Right atrium auricular region (tissue), 2 donors: ENCODE measurements at regions not wholly inside any gene's neighbourhood (a gene's known extent, or its start where the extent isn't known, plus 50 kb on each side); places are given as distances from the start of the nearest gene placed in this dataset.

Experiments used
- DNase-seq: peaks from one replicate; pipeline ENCODE4 v3.0.0-alpha.2; 2019; ENCODE audit warnings: low spot score
- H3K27ac ChIP-seq, 2 donors: fragments of 200-600 bp; sonication (generic); 1 replicate in 1 of 2; 2 replicates in 1 of 2; pipeline ENCODE4 v1.5.1; 2016 to 2019
- H3K27me3 ChIP-seq, 2 donors: fragments of 200-600 bp; sonication (generic); one replicate each; pipeline versions ENCODE4 v1.5.1 to v1.6.0; 2017 to 2019
- H3K36me3 ChIP-seq: fragments of 200-600 bp; sonication (generic); one replicate; pipeline ENCODE4 v1.5.1; 2016
- H3K4me1 ChIP-seq, 2 donors: fragments of 200-600 bp; sonication (generic); one replicate each; pipeline versions ENCODE4 v1.5.1 to v1.6.0; 2017 to 2019
- H3K4me3 ChIP-seq, 2 donors: fragments of 200-600 bp; sonication (generic); 1 replicate in 1 of 2; 2 replicates in 1 of 2; pipeline ENCODE4 v1.5.1; 2017 to 2019; ENCODE audit warnings: mild to moderate bottlenecking in 1 of 2, moderate library complexity in 1 of 2
- H3K9me3 ChIP-seq, 2 donors: fragments of 200-600 bp; sonication (generic); one replicate each; pipeline ENCODE4 v1.5.1; 2019
- TF ChIP-seq, protein P1 (sequence below), 2 donors: fragments of 200-600 bp; sonication (generic); IDR thresholded peaks; one replicate each; pipeline ENCODE4 v1.5.1; 2019; ENCODE audit warnings: antibody characterized with exemption in 2 of 2

GRCh38 chr4:29704059-29704458 lies 1016.1 kb upstream of the PCDH7 start:
- TF ChIP-seq, protein P1, sequence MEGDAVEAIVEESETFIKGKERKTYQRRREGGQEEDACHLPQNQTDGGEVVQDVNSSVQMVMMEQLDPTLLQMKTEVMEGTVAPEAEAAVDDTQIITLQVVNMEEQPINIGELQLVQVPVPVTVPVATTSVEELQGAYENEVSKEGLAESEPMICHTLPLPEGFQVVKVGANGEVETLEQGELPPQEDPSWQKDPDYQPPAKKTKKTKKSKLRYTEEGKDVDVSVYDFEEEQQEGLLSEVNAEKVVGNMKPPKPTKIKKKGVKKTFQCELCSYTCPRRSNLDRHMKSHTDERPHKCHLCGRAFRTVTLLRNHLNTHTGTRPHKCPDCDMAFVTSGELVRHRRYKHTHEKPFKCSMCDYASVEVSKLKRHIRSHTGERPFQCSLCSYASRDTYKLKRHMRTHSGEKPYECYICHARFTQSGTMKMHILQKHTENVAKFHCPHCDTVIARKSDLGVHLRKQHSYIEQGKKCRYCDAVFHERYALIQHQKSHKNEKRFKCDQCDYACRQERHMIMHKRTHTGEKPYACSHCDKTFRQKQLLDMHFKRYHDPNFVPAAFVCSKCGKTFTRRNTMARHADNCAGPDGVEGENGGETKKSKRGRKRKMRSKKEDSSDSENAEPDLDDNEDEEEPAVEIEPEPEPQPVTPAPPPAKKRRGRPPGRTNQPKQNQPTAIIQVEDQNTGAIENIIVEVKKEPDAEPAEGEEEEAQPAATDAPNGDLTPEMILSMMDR (IDR thresholded peaks at IDR 0.05) = no peak
- Histone ChIP-seq H3K4me1 (no peaks in the 10 kb centered on the region), H3K27me3 (no peaks in the 10 kb centered on the region), H3K4me3 (no peak overlapping the region), H3K9me3 (no peaks in the 10 kb centered on the region), H3K36me3 (no peaks in the 10 kb centered on the region), H3K27ac (no peak overlapping the region)
- no peak for DNase-seq

- H3K27ac ChIP-seq = no peak overlapping the region
- H3K36me3 ChIP-seq = no peaks in the 10 kb centered on the region
- H3K27me3 ChIP-seq = no peaks in the 10 kb centered on the region
- no peak overlapping the region for H3K4me3 ChIP-seq
- DNase-seq = no peak
- H3K4me1 ChIP-seq = no peaks in the 10 kb centered on the region
- TF ChIP-seq, protein P1 (IDR thresholded peaks at IDR 0.05) = no peak
- no peaks in the 10 kb centered on the region for H3K9me3 ChIP-seq
Observed at GRCh38 chr4:29708473-29708872, 1011.7 kb upstream of the PCDH7 start.

GRCh38 chr4:29710519-29710918 lies 1009.6 kb upstream of the PCDH7 start:
- Histone ChIP-seq H3K4me1 (no peaks in the 10 kb centered on the region), H3K27me3 (no peaks in the 10 kb centered on the region), H3K36me3 (no peaks in the 10 kb centered on the region), H3K27ac (no peak overlapping the region), H3K9me3 (no peaks in the 10 kb centered on the region), H3K4me3 (no peak overlapping the region)
- TF ChIP-seq, protein P1 (IDR thresholded peaks at IDR 0.05) = no peak
- DNase-seq = no peak

GRCh38 chr4:29711226-29711625 lies 1008.9 kb upstream of the PCDH7 start:
- TF ChIP-seq, protein P1 (IDR thresholded peaks at IDR 0.05) = no peak
- Histone ChIP-seq H3K27ac (no peak overlapping the region), H3K36me3 (no peaks in the 10 kb centered on the region), H3K4me3 (no peak overlapping the region), H3K9me3 (no peaks in the 10 kb centered on the region), H3K4me1 (no peaks in the 10 kb centered on the region), H3K27me3 (no peaks in the 10 kb centered on the region)
- DNase-seq = no peak

- H3K36me3 ChIP-seq = no peaks in the 10 kb centered on the region
- DNase-seq = no peak
- no peaks in the 10 kb centered on the region for H3K27me3 ChIP-seq
- H3K4me3 ChIP-seq = no peak overlapping the region
- no peaks in the 10 kb centered on the region for H3K9me3 ChIP-seq
- no peak overlapping the region for H3K27ac ChIP-seq
- no peaks in the 10 kb centered on the region for H3K4me1 ChIP-seq
- TF ChIP-seq, protein P1 (IDR thresholded peaks at IDR 0.05) = no peak
Observed at GRCh38 chr4:29717287-29718057, 1002.7 kb upstream of the PCDH7 start.

DNA sequence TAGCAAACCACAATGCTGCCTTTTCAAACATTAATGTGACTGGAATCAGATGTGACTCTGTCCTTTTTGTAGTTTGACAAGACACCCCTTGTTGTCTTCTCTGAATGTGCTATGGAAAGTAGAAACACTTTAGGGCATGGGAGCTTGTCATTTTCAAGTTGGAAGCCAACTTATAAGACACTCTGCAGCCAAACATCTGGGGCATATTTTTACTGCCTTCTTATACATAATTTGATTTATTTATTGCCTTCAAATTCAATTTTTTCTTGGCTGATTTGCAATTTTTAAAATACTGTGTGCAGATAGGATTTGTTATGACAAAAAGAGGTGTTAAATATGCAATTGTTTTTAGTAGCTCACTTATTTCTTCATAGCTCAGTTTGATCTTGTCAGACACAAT lies 1002.0 kb upstream of the PCDH7 start:
- TF ChIP-seq, protein P1 (IDR thresholded peaks at IDR 0.05) = no peak
- Histone ChIP-seq H3K9me3 (no peaks in the 10 kb centered on the region), H3K4me1 (no peaks in the 10 kb centered on the region), H3K27ac (no peak overlapping the region), H3K27me3 (no peaks in the 10 kb centered on the region), H3K4me3 (no peak overlapping the region), H3K36me3 (no peaks in the 10 kb centered on the region)
- no peak for DNase-seq
